ENCODE measurements at regions not wholly inside any gene's neighbourhood (a gene's known extent, or its start where the extent isn't known, plus 50 kb on each side); places are given as distances from the start of the nearest gene placed in this dataset.

DNA sequence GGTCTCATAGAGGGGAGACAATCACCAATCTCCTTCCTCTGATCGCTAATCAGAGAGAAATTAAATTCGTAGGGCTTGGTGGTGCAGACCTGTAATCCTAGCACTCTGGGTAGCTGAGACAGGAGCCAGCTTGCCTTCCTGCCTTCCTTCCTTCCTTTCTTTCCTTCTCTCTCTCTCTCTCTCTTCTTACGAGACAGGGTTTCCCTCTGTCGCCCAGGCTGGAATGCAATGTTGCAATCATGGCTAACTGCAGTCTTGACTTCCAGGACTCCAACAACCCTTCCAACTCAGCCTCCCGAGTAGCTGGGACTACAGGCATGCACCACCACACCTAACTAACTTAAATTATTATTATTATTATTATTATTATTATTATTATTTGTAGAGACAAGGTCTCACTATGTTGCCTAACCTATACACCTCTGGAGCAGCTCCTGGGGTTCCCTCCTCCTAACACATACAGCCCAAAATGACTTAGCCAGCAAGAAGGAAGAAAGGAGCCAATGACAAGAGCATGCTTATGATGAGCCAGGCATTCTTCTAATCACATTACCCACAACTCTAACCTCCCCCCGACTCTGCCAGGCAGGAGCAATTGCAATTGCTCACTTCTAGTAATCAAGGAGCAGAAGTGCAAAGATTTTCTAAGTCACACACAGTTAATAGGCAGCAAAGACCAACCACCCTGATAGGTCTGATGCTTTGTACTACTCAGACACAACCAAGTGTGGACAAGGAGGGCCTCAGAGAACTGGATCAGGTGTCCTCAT lies 105.4 kb upstream of the F3 start:
- TF ChIP-seq, protein P1, sequence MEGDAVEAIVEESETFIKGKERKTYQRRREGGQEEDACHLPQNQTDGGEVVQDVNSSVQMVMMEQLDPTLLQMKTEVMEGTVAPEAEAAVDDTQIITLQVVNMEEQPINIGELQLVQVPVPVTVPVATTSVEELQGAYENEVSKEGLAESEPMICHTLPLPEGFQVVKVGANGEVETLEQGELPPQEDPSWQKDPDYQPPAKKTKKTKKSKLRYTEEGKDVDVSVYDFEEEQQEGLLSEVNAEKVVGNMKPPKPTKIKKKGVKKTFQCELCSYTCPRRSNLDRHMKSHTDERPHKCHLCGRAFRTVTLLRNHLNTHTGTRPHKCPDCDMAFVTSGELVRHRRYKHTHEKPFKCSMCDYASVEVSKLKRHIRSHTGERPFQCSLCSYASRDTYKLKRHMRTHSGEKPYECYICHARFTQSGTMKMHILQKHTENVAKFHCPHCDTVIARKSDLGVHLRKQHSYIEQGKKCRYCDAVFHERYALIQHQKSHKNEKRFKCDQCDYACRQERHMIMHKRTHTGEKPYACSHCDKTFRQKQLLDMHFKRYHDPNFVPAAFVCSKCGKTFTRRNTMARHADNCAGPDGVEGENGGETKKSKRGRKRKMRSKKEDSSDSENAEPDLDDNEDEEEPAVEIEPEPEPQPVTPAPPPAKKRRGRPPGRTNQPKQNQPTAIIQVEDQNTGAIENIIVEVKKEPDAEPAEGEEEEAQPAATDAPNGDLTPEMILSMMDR (IDR thresholded peaks at IDR 0.05), result no peak
- no peak for TF ChIP-seq POLR2A (IDR thresholded peaks at IDR 0.05)
